ENCODE measurements at regions not wholly inside any gene's neighbourhood (a gene's known extent, or its start where the extent isn't known, plus 50 kb on each side); places are given as distances from the start of the nearest gene placed in this dataset.

DNA sequence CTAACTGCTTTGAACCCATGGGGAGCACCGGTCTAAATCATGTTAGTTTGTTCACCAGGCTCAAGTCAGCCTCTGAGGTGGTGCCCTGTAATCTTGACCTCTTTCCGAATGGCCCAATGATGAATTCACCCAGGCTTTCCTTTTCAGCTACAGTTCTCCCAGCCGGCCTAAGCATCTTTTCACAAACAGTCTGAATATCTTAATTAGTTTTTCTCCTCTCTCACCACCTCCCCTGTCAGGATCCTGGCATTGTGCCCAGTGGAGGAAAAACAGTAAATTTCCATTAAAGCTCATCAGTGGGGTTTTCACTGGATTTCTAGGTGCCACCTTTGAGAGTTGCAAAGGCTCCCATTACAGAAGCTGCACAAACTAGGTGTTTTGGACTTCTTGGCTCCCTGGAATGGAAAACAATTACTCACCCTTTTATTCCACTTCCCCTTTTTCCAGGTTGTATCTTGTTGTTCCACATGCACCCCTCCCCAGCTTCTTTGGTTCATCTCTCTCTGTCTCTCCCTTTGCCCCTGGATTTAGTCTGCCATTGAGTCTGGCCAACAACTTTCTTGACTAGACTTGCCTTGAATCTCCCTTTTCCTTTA is 69.4 kb upstream of the ADAMTSL1 start:
- no peak for DNase-seq

DNA sequence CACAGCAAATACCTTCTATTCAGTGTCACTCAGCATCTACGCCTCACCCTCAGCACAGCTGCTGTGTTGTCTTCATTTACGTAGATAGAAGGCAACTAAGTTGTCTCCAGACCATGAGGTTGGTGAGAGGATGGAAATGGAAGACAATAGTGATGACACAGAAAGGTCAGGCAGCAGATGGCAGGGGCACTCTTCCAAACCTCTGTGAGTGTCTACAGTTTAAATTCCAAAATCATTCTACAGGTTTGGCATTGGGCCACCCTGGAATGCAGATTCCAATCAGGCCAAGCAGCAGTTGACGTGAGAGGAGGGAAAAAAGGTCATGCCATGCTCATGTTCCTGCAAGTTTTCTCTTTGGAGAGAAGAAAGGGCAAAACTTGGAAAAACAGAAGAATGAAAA is 68.7 kb upstream of the ADAMTSL1 start:
- DNase-seq, result no peak

DNA sequence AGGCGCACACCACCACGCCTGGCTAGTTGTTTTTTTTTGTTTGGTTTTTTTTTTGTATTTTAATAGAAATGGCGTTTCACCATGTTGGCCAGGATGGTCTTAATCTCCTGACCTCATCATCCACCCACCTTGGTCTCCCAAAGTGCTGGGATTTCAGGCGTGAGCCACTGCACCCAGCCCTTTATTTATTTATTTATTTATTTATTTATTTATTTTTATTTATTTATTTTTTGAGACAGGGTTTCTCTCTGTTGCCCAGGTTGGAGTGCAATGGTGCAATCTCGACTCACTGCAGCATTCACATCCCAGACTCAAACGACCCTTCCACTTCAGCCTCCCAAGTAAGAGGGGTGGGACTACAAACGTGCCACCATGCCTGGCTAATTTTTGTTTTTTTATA is 63.0 kb upstream of the ADAMTSL1 start:
- DNase-seq, result no peak

DNA sequence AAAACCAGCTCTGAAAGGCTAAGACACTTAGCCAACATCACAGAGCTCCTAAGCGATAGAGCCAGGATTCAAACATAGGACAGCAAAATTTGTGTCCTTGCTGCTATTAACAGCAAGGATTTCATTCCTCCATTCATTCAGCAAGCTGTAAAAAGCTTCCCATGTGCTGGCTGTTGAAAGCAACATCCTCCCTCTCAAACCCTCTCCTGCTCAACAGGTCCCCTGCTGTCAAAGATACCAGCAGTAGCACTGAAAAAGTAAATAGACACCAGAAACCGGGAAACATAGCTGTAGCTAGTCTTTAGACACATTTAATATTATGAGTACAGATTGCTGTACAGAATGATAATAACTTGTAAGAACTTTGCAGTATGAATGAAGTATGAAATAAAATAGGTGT is 52.6 kb upstream of the ADAMTSL1 start:
- no peak for DNase-seq

- no peak for DNase-seq
Observed at GRCh38 chr9:18422296-18423036, 51.5 kb upstream of the ADAMTSL1 start.

DNA sequence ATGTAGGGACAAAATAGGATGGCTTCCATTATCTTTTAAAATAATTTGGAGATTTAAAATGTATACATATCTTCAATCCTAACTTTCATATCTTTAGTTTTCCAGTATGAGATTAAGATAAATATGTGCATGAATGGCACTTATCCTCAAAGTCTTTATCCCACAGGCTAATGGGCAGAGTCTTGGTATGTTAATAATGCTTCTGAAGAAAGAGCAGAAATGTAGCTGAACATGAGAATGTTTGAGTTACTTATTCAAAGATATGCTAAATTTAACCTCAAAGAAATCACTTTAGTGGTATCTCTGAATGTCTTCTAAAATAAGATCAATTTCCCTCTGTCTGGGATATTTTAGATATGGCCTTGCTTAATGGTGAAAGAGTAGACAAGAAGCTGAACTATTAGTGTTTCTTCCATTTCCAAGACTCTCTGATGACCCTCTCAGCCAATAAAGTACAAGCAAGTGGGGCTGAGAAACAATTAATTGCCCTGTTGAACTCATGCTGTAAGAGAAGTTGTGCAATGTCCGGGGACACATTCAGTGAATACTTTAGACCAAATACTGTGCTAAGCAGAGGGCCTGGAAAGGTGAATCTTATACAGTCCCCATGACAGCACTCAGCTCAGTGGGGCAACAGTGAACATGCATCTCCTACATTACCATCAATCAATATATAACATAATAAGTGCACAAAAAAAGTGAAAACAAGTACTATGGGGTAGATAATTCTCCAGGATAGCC is 50.0 kb upstream of the ADAMTSL1 start:
- DNase-seq, result no peak

Measured in CD4-positive, alpha-beta T cell treated with Interferon alpha-2 for 1 hour (primary cell).